HG03469 (cell line): ENCODE measurements at regions not wholly inside any gene's neighbourhood (a gene's known extent, or its start where the extent isn't known, plus 50 kb on each side); places are given as distances from the start of the nearest gene placed in this dataset.
"Not testable (repeated sequence)": the region's sequence is repeated elsewhere in the genome, so short reads cannot be mapped to it uniquely, and the experiment has no call there.

ENCODE experiments used
- ATAC-seq: cut with Tn5 transposase; IDR thresholded peaks from one replicate; pipeline ENCODE4 v1.9.1; 2021; ENCODE audit warnings: mild to moderate bottlenecking, moderate library complexity, moderate number of reproducible peaks; ENCODE audit not compliant: unreplicated experiment

GRCh38 chr7:6937746-6938145, 111.7 kb upstream of the CCZ1B start:
- not testable (repeated sequence) for ATAC-seq

GRCh38 chr7:6938284-6938683, 112.2 kb upstream of the CCZ1B start:
- ATAC-seq = not testable (repeated sequence)

- ATAC-seq = not testable (repeated sequence)
These were observed 113.1 kb upstream of the CCZ1B start for GRCh38 chr7:6939126-6939525.

- ATAC-seq = not testable (repeated sequence)
These were observed 113.8 kb upstream of the CCZ1B start for GRCh38 chr7:6939896-6940295.

- not testable (repeated sequence) for ATAC-seq
These were observed 120.8 kb upstream of the CCZ1B start for GRCh38 chr7:6946873-6947272.

- not testable (repeated sequence) for ATAC-seq
These were observed 124.2 kb upstream of the CCZ1B start for GRCh38 chr7:6950231-6950630.

- not testable (repeated sequence) for ATAC-seq
These were observed 125.5 kb upstream of the CCZ1B start for GRCh38 chr7:6951553-6951952.

- not testable (repeated sequence) for ATAC-seq
These were observed 127.2 kb upstream of the CCZ1B start for GRCh38 chr7:6953138-6953797.

- not testable (repeated sequence) for ATAC-seq
These were observed 127.7 kb upstream of the CCZ1B start for GRCh38 chr7:6953798-6954181.

GRCh38 chr7:6955385-6955784, 129.3 kb upstream of the CCZ1B start:
- not testable (repeated sequence) for ATAC-seq

GRCh38 chr7:6955990-6956566, 130.0 kb upstream of the CCZ1B start:
- not testable (repeated sequence) for ATAC-seq

- not testable (repeated sequence) for ATAC-seq
These were observed 132.3 kb upstream of the CCZ1B start for GRCh38 chr7:6958371-6958770.

- ATAC-seq = not testable (repeated sequence)
These were observed 133.9 kb upstream of the CCZ1B start for GRCh38 chr7:6959942-6960341.

- ATAC-seq = not testable (repeated sequence)
These were observed 136.8 kb upstream of the CCZ1B start for GRCh38 chr7:6962871-6963270.

- not testable (repeated sequence) for ATAC-seq
These were observed 139.0 kb upstream of the CCZ1B start for GRCh38 chr7:6965051-6965450.

GRCh38 chr7:6970180-6970579, 144.1 kb upstream of the CCZ1B start:
- ATAC-seq = not testable (repeated sequence)

GRCh38 chr7:6974876-6975275, 148.8 kb upstream of the CCZ1B start:
- ATAC-seq = not testable (repeated sequence)

- not testable (repeated sequence) for ATAC-seq
These were observed 149.3 kb upstream of the CCZ1B start for GRCh38 chr7:6975346-6975745.

GRCh38 chr7:6977368-6977767, 151.3 kb upstream of the CCZ1B start:
- not testable (repeated sequence) for ATAC-seq

GRCh38 chr7:6978326-6978725, 152.3 kb upstream of the CCZ1B start:
- ATAC-seq = not testable (repeated sequence)

GRCh38 chr7:6979456-6979855, 153.4 kb upstream of the CCZ1B start:
- not testable (repeated sequence) for ATAC-seq

- ATAC-seq = not testable (repeated sequence)
These were observed 156.3 kb upstream of the CCZ1B start for GRCh38 chr7:6982375-6982774.
